Vagina (tissue), 2 donors: ENCODE measurements at regions not wholly inside any gene's neighbourhood (a gene's known extent, or its start where the extent isn't known, plus 50 kb on each side); places are given as distances from the start of the nearest gene placed in this dataset.

ENCODE experiments used
- POLR2A ChIP-seq, 2 donors: fragments of 450-650 bp; IDR thresholded peaks; one replicate each; pipeline ENCODE4 v1.6.1; 2017; ENCODE audit warnings: antibody characterized with exemption in 2 of 2, mild to moderate bottlenecking in 2 of 2, moderate library complexity in 2 of 2
- TF ChIP-seq, protein P1 (sequence below), 3 experiments: fragments of 450-650 bp in 2 of 3; fragments of 200-600 bp in 1 of 3; sonication (generic) in 1 of 3; IDR thresholded peaks; one replicate each; pipeline ENCODE4 v1.5.1; 2017 to 2019; ENCODE audit warnings: antibody characterized with exemption in 3 of 3, mild to moderate bottlenecking in 2 of 3, moderate library complexity in 2 of 3

DNA sequence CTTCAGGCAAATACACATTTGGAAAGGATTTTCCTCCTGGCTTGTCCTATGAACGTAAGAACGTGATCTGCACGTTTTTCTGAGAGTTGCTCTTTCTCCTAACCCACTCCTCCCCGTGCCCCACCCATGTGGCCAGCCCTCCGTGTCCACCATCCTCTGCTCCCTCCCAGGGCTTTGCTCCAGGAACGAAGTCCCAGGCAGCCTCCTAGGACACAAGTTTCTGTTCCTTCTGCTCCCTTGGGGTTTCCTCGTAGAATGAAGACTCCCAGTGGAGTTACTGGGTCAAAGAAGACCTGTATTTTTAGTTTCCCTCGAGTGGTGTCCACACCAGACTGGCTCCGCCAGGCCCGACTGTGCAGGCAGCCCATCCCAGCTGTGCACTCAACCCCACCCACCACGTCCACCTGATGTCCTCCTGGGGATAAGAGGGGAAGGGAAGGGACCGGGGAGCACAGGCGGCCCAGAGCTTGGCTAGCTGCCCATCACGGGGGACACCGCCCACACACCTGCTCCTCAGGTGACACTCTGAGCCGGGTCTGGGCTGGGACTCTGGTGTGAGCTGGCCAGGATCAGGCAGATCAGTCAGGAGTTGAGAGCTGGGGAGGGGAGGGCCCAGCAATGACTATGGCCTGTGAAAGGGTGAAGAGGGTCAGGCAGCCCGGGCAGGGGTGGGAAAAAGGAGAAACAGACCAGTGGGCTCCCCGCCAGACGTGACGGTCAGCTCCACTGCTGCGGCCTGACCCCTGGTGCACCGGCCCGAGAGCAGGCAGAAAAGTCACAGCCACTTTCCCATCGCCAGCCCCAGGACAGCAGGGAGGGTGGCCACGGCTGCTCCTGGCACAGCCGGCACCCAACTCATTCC, 54.3 kb upstream of the PPP2R2D start:
- TF ChIP-seq, protein P1, sequence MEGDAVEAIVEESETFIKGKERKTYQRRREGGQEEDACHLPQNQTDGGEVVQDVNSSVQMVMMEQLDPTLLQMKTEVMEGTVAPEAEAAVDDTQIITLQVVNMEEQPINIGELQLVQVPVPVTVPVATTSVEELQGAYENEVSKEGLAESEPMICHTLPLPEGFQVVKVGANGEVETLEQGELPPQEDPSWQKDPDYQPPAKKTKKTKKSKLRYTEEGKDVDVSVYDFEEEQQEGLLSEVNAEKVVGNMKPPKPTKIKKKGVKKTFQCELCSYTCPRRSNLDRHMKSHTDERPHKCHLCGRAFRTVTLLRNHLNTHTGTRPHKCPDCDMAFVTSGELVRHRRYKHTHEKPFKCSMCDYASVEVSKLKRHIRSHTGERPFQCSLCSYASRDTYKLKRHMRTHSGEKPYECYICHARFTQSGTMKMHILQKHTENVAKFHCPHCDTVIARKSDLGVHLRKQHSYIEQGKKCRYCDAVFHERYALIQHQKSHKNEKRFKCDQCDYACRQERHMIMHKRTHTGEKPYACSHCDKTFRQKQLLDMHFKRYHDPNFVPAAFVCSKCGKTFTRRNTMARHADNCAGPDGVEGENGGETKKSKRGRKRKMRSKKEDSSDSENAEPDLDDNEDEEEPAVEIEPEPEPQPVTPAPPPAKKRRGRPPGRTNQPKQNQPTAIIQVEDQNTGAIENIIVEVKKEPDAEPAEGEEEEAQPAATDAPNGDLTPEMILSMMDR (IDR thresholded peaks at IDR 0.05) = no peak
- TF ChIP-seq POLR2A (IDR thresholded peaks at IDR 0.05) = no peak
